Upper lobe of left lung (tissue), 6 donors: ENCODE measurements at regions not wholly inside any gene's neighbourhood (a gene's known extent, or its start where the extent isn't known, plus 50 kb on each side); places are given as distances from the start of the nearest gene placed in this dataset.
"Not testable (repeated sequence)": the region's sequence is repeated elsewhere in the genome, so short reads cannot be mapped to it uniquely, and the experiment has no call there.

ENCODE experiments used
- ATAC-seq, 2 donors: fragments of 200-7000 bp; cut with Tn5 transposase; one replicate each; pipeline ENCODE4 v1.9.1; 2022; ENCODE audit warnings: mild to moderate bottlenecking in 2 of 2, moderate library complexity in 2 of 2; ENCODE audit not compliant: low FRiP score in 2 of 2
- DNase-seq, 2 donors: peaks; one replicate each; pipeline ENCODE4 v3.0.0-alpha.2; 2019 to 2020
- H3K27ac ChIP-seq, 4 donors: fragments of 200-600 bp; sonication (generic); one replicate each; pipeline ENCODE4 v1.5.1; 2016 to 2019
- H3K27me3 ChIP-seq, 4 donors: fragments of 200-600 bp; sonication (generic); one replicate each; pipeline ENCODE4 v1.5.1; 2017 to 2019
- H3K36me3 ChIP-seq, 4 donors: fragments of 200-600 bp; sonication (generic); one replicate each; pipeline ENCODE4 v1.5.1; 2016 to 2019
- H3K4me1 ChIP-seq, 4 donors: fragments of 200-600 bp; sonication (generic); one replicate each; pipeline ENCODE4 v1.5.1; 2018 to 2019
- H3K4me3 ChIP-seq, 4 donors: fragments of 200-600 bp; sonication (generic); one replicate each; pipeline ENCODE4 v1.5.1; 2017 to 2019; ENCODE audit warnings: mild to moderate bottlenecking in 2 of 4, moderate library complexity in 1 of 4
- H3K9me3 ChIP-seq, 4 donors: fragments of 200-600 bp; sonication (generic); one replicate each; pipeline ENCODE4 v1.5.1; 2018 to 2019
- CTCF ChIP-seq, 6 experiments: fragments of 450-650 bp in 4 of 6; fragments of 200-600 bp in 2 of 6; sonication (generic) in 2 of 6; IDR thresholded peaks; one replicate each; pipeline ENCODE4 v1.5.1; 2016 to 2019; ENCODE audit warnings: antibody characterized with exemption in 6 of 6
- EP300 ChIP-seq, 4 donors: sonication (generic); formaldehyde crosslinking; IDR thresholded peaks; one replicate each; pipeline ENCODE4 v1.5.1; 2017; ENCODE audit warnings: antibody characterized with exemption in 4 of 4, control low read depth in 2 of 4
- POLR2A ChIP-seq, 4 donors: fragments of 450-650 bp; IDR thresholded peaks; one replicate each; pipeline ENCODE4 v1.5.1; 2016 to 2017; ENCODE audit warnings: antibody characterized with exemption in 4 of 4, mild to moderate bottlenecking in 2 of 4
- POLR2AphosphoS5 ChIP-seq, 2 donors: sonication (generic); formaldehyde crosslinking; IDR thresholded peaks; one replicate each; pipeline ENCODE4 v1.5.1; 2017; ENCODE audit warnings: antibody characterized with exemption in 2 of 2
- WGBS, 2 donors: methylation state at CpG; one replicate each; pipeline ENCODE4 v1.1.5; 2017 to 2018; 5-methylcytosine and 5-hydroxymethylcytosine counted together
- donor health status: DM: no; HTN: no; CAD: no; lungs with moderate emphysema.
- donor health status: DM: no; HTN: yes; CAD: no; lungs with severe emphysema.

- no peaks in the 10 kb centered on the region for H3K4me1 ChIP-seq
- H3K4me3 ChIP-seq, result no peak overlapping the region
- TF ChIP-seq POLR2A (IDR thresholded peaks at IDR 0.05), result no peak
- TF ChIP-seq POLR2AphosphoS5 (IDR thresholded peaks at IDR 0.05), result no peak
- no peak for TF ChIP-seq CTCF (IDR thresholded peaks at IDR 0.05)
- no peak for TF ChIP-seq EP300 (IDR thresholded peaks at IDR 0.05)
- 88 to 89% methylated on average over 19 of the region's 19 CpGs for WGBS, 2 donors
- H3K27ac ChIP-seq, result no peak overlapping the region
- no peaks in the 10 kb centered on the region for H3K36me3 ChIP-seq
- no peaks in the 10 kb centered on the region for H3K27me3 ChIP-seq
- DNase-seq (peak in 1 of 2 donors; percentile 53), ATAC-seq (no peak)
- H3K9me3 ChIP-seq, result no peaks in the 10 kb centered on the region
Observed at GRCh38 chr4:9600246-9600645, 156.0 kb downstream of the DEFB131A start.

GRCh38 chr4:9602389-9602914, 158.2 kb downstream of the DEFB131A start:
- Histone ChIP-seq H3K36me3 (no peaks in the 10 kb centered on the region), H3K4me1 (no peaks in the 10 kb centered on the region), H3K27ac (no peak overlapping the region), H3K9me3 (no peaks in the 10 kb centered on the region), H3K27me3 (no peaks in the 10 kb centered on the region), H3K4me3 (no peak overlapping the region)
- no peak for TF ChIP-seq CTCF (IDR thresholded peaks at IDR 0.05)
- TF ChIP-seq EP300 (IDR thresholded peaks at IDR 0.05), result no peak
- WGBS, 2 donors, result 93% methylated on average over 12 to 18 of the region's 18 CpGs
- no peak for DNase-seq
- ATAC-seq, result no peak

GRCh38 chr4:9604031-9604892, 160.0 kb downstream of the DEFB131A start:
- not testable (repeated sequence) for H3K27ac ChIP-seq

GRCh38 chr4:9604893-9605190, 160.6 kb downstream of the DEFB131A start:
- WGBS, 2 donors, result 69 to 74% methylated on average over 4 to 5 of the region's 5 CpGs
- not testable (repeated sequence) for H3K27ac ChIP-seq, H3K9me3 ChIP-seq, H3K4me3 ChIP-seq, H3K27me3 ChIP-seq, H3K4me1 ChIP-seq, DNase-seq, ATAC-seq, H3K36me3 ChIP-seq

More at GRCh38 chr4:9604031-9604892, 160.0 kb downstream of the DEFB131A start:
- H3K36me3 ChIP-seq, ATAC-seq, H3K4me1 ChIP-seq, H3K9me3 ChIP-seq, H3K27me3 ChIP-seq: not testable (repeated sequence)
- peak in 1 of 2 donors; percentile 40 for DNase-seq
- H3K4me3 ChIP-seq, result peak overlapping the region in 3 of 4 donors; percentile 17 to 37 (median 31)
- WGBS, 2 donors, result 23 to 24% methylated on average over 17 of the region's 17 CpGs

- Histone ChIP-seq H3K4me1 (no peaks in the 10 kb centered on the region), H3K9me3 (no peaks in the 10 kb centered on the region), H3K4me3 (no peak overlapping the region), H3K27ac (no peak overlapping the region), H3K27me3 (no peaks in the 10 kb centered on the region), H3K36me3 (no peaks in the 10 kb centered on the region)
- TF ChIP-seq CTCF (IDR thresholded peaks at IDR 0.05) (no peak), POLR2A (IDR thresholded peaks at IDR 0.05) (no peak), EP300 (IDR thresholded peaks at IDR 0.05) (no peak), POLR2AphosphoS5 (IDR thresholded peaks at IDR 0.05) (no peak)
- WGBS, 2 donors, result 85 to 86% methylated on average over 2 to 4 of the region's 4 CpGs
- ATAC-seq, result no peak
- DNase-seq, result no peak
Observed at GRCh38 chr4:9608300-9608699, 164.1 kb downstream of the DEFB131A start.

GRCh38 chr4:9610321-9610720, 166.1 kb downstream of the DEFB131A start:
- ATAC-seq, DNase-seq: not testable (repeated sequence)
- WGBS, 2 donors, result 90 to 97% methylated on average over 2 of the region's 2 CpGs

More at GRCh38 chr4:9610321-9610720, 166.1 kb downstream of the DEFB131A start:
- not testable (repeated sequence) for H3K4me1 ChIP-seq, H3K4me3 ChIP-seq, H3K27ac ChIP-seq, H3K27me3 ChIP-seq, H3K36me3 ChIP-seq, H3K9me3 ChIP-seq
